ENCODE measurements at regions not wholly inside any gene's neighbourhood (a gene's known extent, or its start where the extent isn't known, plus 50 kb on each side); places are given as distances from the start of the nearest gene placed in this dataset.

GRCh38 chr13:64938660-64939059, 2291.5 kb downstream of the PCDH9 start:
- no peak for DNase-seq

GRCh38 chr13:64937302-64937701, 2292.8 kb downstream of the PCDH9 start:
- DNase-seq: no peak

- DNase-seq: no peak
Measured at GRCh38 chr13:64936879-64937278, 2293.3 kb downstream of the PCDH9 start.

- no peak for DNase-seq
Measured at GRCh38 chr13:64935441-64935840, 2294.7 kb downstream of the PCDH9 start.

GRCh38 chr13:64934569-64935362, 2295.4 kb downstream of the PCDH9 start:
- no peak for DNase-seq

GRCh38 chr13:64930636-64931035, 2299.5 kb downstream of the PCDH9 start:
- DNase-seq: no peak

GRCh38 chr13:64928696-64929499, 2301.2 kb downstream of the PCDH9 start:
- no peak for DNase-seq

GRCh38 chr13:64925727-64926126, 2304.4 kb downstream of the PCDH9 start:
- no peak for DNase-seq

GRCh38 chr13:64925284-64925683, 2304.9 kb downstream of the PCDH9 start:
- DNase-seq: no peak

GRCh38 chr13:64924401-64924800, 2305.7 kb downstream of the PCDH9 start:
- no peak for DNase-seq

GRCh38 chr13:64917566-64917965, 2312.6 kb downstream of the PCDH9 start:
- no peak for DNase-seq

GRCh38 chr13:64912141-64912540, 2318.0 kb downstream of the PCDH9 start:
- no peak for DNase-seq

GRCh38 chr13:64910096-64910495, 2320.0 kb downstream of the PCDH9 start:
- no peak for DNase-seq

GRCh38 chr13:64909184-64909583, 2321.0 kb downstream of the PCDH9 start:
- DNase-seq: no peak

- no peak for DNase-seq
Measured at GRCh38 chr13:64900039-64900438, 2330.1 kb downstream of the PCDH9 start.

- no peak for DNase-seq
Measured at GRCh38 chr13:64884976-64885375, 2345.2 kb downstream of the PCDH9 start.

GRCh38 chr13:64877176-64877575, 2353.0 kb downstream of the PCDH9 start:
- DNase-seq: no peak

- DNase-seq: no peak
Measured at GRCh38 chr13:64871742-64872141, 2358.4 kb downstream of the PCDH9 start.

GRCh38 chr13:64869539-64869938, 2360.6 kb downstream of the PCDH9 start:
- DNase-seq: no peak

GRCh38 chr13:64867856-64868255, 2362.3 kb downstream of the PCDH9 start:
- no peak for DNase-seq

GRCh38 chr13:64866331-64866730, 2363.8 kb downstream of the PCDH9 start:
- no peak for DNase-seq

GRCh38 chr13:64855506-64855905, 2374.6 kb downstream of the PCDH9 start:
- peak in 1 of 2 experiments; percentile 3 for DNase-seq

- no peak for DNase-seq
Measured at GRCh38 chr13:64850017-64850416, 2380.1 kb downstream of the PCDH9 start.

- DNase-seq: no peak
Measured at GRCh38 chr13:64849196-64849595, 2380.9 kb downstream of the PCDH9 start.

All from NCI-H2081 (cell line).